ENCODE measurements at regions not wholly inside any gene's neighbourhood (a gene's known extent, or its start where the extent isn't known, plus 50 kb on each side); places are given as distances from the start of the nearest gene placed in this dataset.

GRCh38 chr6:86825436-86825835 lies 111.9 kb upstream of the HTR1E start:
- no peaks in the 10 kb centered on the region for H3K36me3 ChIP-seq
- intact Hi-C loops (cut with DNase I) = no loop called here
- TF ChIP-seq POLR2A (IDR thresholded peaks at IDR 0.05) (no peak), POLR2AphosphoS5 (IDR thresholded peaks at IDR 0.05) (no peak)
- TF ChIP-seq, protein P1, sequence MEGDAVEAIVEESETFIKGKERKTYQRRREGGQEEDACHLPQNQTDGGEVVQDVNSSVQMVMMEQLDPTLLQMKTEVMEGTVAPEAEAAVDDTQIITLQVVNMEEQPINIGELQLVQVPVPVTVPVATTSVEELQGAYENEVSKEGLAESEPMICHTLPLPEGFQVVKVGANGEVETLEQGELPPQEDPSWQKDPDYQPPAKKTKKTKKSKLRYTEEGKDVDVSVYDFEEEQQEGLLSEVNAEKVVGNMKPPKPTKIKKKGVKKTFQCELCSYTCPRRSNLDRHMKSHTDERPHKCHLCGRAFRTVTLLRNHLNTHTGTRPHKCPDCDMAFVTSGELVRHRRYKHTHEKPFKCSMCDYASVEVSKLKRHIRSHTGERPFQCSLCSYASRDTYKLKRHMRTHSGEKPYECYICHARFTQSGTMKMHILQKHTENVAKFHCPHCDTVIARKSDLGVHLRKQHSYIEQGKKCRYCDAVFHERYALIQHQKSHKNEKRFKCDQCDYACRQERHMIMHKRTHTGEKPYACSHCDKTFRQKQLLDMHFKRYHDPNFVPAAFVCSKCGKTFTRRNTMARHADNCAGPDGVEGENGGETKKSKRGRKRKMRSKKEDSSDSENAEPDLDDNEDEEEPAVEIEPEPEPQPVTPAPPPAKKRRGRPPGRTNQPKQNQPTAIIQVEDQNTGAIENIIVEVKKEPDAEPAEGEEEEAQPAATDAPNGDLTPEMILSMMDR (IDR thresholded peaks at IDR 0.05) = no peak

GRCh38 chr6:86822747-86823146 lies 114.6 kb upstream of the HTR1E start:
- H3K36me3 ChIP-seq = no peaks in the 10 kb centered on the region
- H3K4me1 ChIP-seq (replicated peaks) = no peaks in the 10 kb centered on the region
- H3K9me3 ChIP-seq = no peaks in the 10 kb centered on the region
- H3K27me3 ChIP-seq (replicated peaks; ENCODE audit: insufficient read depth) = no peaks in the 10 kb centered on the region
- TF ChIP-seq POLR2A (IDR thresholded peaks at IDR 0.05) (no peak), POLR2AphosphoS5 (IDR thresholded peaks at IDR 0.05) (no peak)
- TF ChIP-seq, protein P1 (IDR thresholded peaks at IDR 0.05) = no peak
- no peak overlapping the region for H3K27ac ChIP-seq
- no peak for DNase-seq (ENCODE audit: low spot score)
- intact Hi-C loops (cut with DNase I) = no loop called here
- H3K4me3 ChIP-seq = no peak overlapping the region

More at GRCh38 chr6:86825436-86825835, 111.9 kb upstream of the HTR1E start:
- Histone ChIP-seq H3K4me1 (replicated peaks) (no peaks in the 10 kb centered on the region), H3K27me3 (replicated peaks; ENCODE audit: insufficient read depth) (no peaks in the 10 kb centered on the region), H3K9me3 (no peaks in the 10 kb centered on the region), H3K27ac (no peak overlapping the region), H3K4me3 (no peak overlapping the region)
- WGBS = 24% methylated on average over 3 of the region's 3 CpGs
- DNase-seq (ENCODE audit: low spot score) = no peak

- no peaks in the 10 kb centered on the region for H3K36me3 ChIP-seq
- WGBS = 44% methylated on average over 1 of the region's 1 CpG
- H3K9me3 ChIP-seq = no peaks in the 10 kb centered on the region
- no peak for TF ChIP-seq POLR2AphosphoS5 (IDR thresholded peaks at IDR 0.05)
- TF ChIP-seq, protein P1 (IDR thresholded peaks at IDR 0.05) = no peak
- no peak overlapping the region for H3K4me3 ChIP-seq
- no peak overlapping the region for H3K27ac ChIP-seq
- H3K4me1 ChIP-seq (replicated peaks) = no peaks in the 10 kb centered on the region
- no peaks in the 10 kb centered on the region for H3K27me3 ChIP-seq (replicated peaks; ENCODE audit: insufficient read depth)
- intact Hi-C loops (cut with DNase I) = no loop called here
- DNase-seq (ENCODE audit: low spot score) = no peak
Measured at GRCh38 chr6:86820750-86821149, 116.6 kb upstream of the HTR1E start.

- Histone ChIP-seq H3K36me3 (no peaks in the 10 kb centered on the region), H3K4me1 (replicated peaks) (no peaks in the 10 kb centered on the region), H3K27me3 (replicated peaks; ENCODE audit: insufficient read depth) (no peaks in the 10 kb centered on the region), H3K27ac (no peak overlapping the region), H3K9me3 (no peaks in the 10 kb centered on the region), H3K4me3 (no peak overlapping the region)
- intact Hi-C loops (cut with DNase I) = no loop called here
- TF ChIP-seq POLR2A (IDR thresholded peaks at IDR 0.05) = no peak
- 78% methylated on average over 1 of the region's 1 CpG for WGBS
- no peak for DNase-seq (ENCODE audit: low spot score)
Measured at GRCh38 chr6:86793649-86794048, 143.7 kb upstream of the HTR1E start.

GRCh38 chr6:86791476-86791875 lies 145.9 kb upstream of the HTR1E start:
- Histone ChIP-seq H3K4me1 (replicated peaks) (no peaks in the 10 kb centered on the region), H3K27ac (no peak overlapping the region), H3K36me3 (no peaks in the 10 kb centered on the region), H3K9me3 (no peaks in the 10 kb centered on the region), H3K4me3 (no peak overlapping the region), H3K27me3 (replicated peaks; ENCODE audit: insufficient read depth) (no peaks in the 10 kb centered on the region)
- no peak for DNase-seq (ENCODE audit: low spot score)
- intact Hi-C loops (cut with DNase I) = no loop called here
- TF ChIP-seq POLR2A (IDR thresholded peaks at IDR 0.05) (no peak), POLR2AphosphoS5 (IDR thresholded peaks at IDR 0.05) (no peak)
- TF ChIP-seq, protein P1 (IDR thresholded peaks at IDR 0.05) = no peak
- 89% methylated on average over 1 of the region's 1 CpG for WGBS

All from prostate gland (tissue), 2 donors.